Liver (tissue), 8 donors: ENCODE measurements at regions not wholly inside any gene's neighbourhood (a gene's known extent, or its start where the extent isn't known, plus 50 kb on each side); places are given as distances from the start of the nearest gene placed in this dataset.

Experiments used
- DNase-seq: peaks from one replicate; pipeline ENCODE4 v3.0.0-alpha.2; 2017; ENCODE audit warnings: low spot score
- H3K27ac ChIP-seq, 2 donors: one replicate each; pipeline ENCODE4 v1.7.0; 2013; ENCODE audit warnings: inconsistent platforms in 2 of 2, low read length in 2 of 2, control low read depth in 1 of 2, low read depth in 1 of 2, mild to moderate bottlenecking in 1 of 2
- H3K27me3 ChIP-seq, 4 donors: one replicate each; pipeline versions ENCODE4 v1.6.1 to v1.7.0; 2013; ENCODE audit warnings: low read length in 3 of 4, inconsistent platforms in 1 of 4, mild to moderate bottlenecking in 1 of 4, moderate library complexity in 1 of 4; ENCODE audit not compliant: control insufficient read depth in 4 of 4, insufficient read depth in 4 of 4
- H3K36me3 ChIP-seq, 4 donors: one replicate each; pipeline versions ENCODE4 v1.6.1 to v1.7.0; 2013; ENCODE audit warnings: low read length in 3 of 4, mild to moderate bottlenecking in 3 of 4, low read depth in 1 of 4, moderate library complexity in 1 of 4; ENCODE audit not compliant: control insufficient read depth in 4 of 4, insufficient read depth in 3 of 4
- H3K4me1 ChIP-seq, 4 donors: one replicate each; pipeline versions ENCODE4 v1.6.1 to v1.7.0; 2013; ENCODE audit warnings: low read length in 3 of 4, mild to moderate bottlenecking in 3 of 4, moderate library complexity in 1 of 4; ENCODE audit not compliant: control insufficient read depth in 4 of 4, insufficient read depth in 4 of 4
- H3K4me3 ChIP-seq, 3 donors: one replicate each; pipeline versions ENCODE4 v1.6.1 to v1.7.0; 2013; ENCODE audit warnings: low read length in 3 of 3, control low read depth in 1 of 3, low read depth in 1 of 3, mild to moderate bottlenecking in 1 of 3
- H3K9ac ChIP-seq, 2 donors: one replicate each; pipeline ENCODE4 v1.7.0; 2013; ENCODE audit warnings: low read length in 2 of 2, mild to moderate bottlenecking in 2 of 2, moderate library complexity in 2 of 2, control low read depth in 1 of 2, low read depth in 1 of 2
- H3K9me3 ChIP-seq, 4 donors: one replicate each; pipeline versions ENCODE4 v1.6.1 to v1.7.0; 2013; ENCODE audit warnings: low read length in 3 of 4; ENCODE audit not compliant: control insufficient read depth in 4 of 4
- ATF3 ChIP-seq: IDR thresholded peaks from 2 replicates; pipeline ENCODE4 v1.6.1; 2016; ENCODE audit warnings: antibody characterized with exemption
- CTCF ChIP-seq: fragments of 150-350 bp; IDR thresholded peaks from 2 replicates; pipeline ENCODE4 v1.5.1; 2017; ENCODE audit warnings: improper control_type of control experiment, low read depth, low read length; ENCODE audit not compliant: missing input control
- EGR1 ChIP-seq, 2 donors: IDR thresholded peaks; 2 replicates each; pipeline ENCODE4 v1.6.1; 2016 to 2018; ENCODE audit warnings: antibody characterized with exemption in 2 of 2, low read depth in 2 of 2
- FOXA1 ChIP-seq: IDR thresholded peaks from 2 replicates; pipeline ENCODE4 v1.6.1; 2016; ENCODE audit warnings: antibody characterized with exemption
- FOXA2 ChIP-seq: IDR thresholded peaks from 2 replicates; pipeline ENCODE4 v1.6.1; 2016; ENCODE audit warnings: antibody characterized with exemption
- GABPA ChIP-seq, 2 donors: IDR thresholded peaks in 1 of 2; conservative IDR thresholded peaks in 1 of 2; 2 replicates each; pipeline ENCODE4 v1.6.1; 2016; ENCODE audit warnings: antibody characterized with exemption in 2 of 2, mild to moderate bottlenecking in 1 of 2, moderate library complexity in 1 of 2
- HNF4A ChIP-seq, 2 donors: conservative IDR thresholded peaks; 2 replicates each; pipeline ENCODE4 v1.6.1; 2016; ENCODE audit warnings: antibody characterized with exemption in 2 of 2, mild to moderate bottlenecking in 2 of 2
- HNF4G ChIP-seq: IDR thresholded peaks from 2 replicates; pipeline ENCODE4 v1.6.1; 2016; ENCODE audit warnings: antibody characterized with exemption
- JUND ChIP-seq, 2 donors: IDR thresholded peaks; 2 replicates each; pipeline ENCODE4 v1.6.1; 2016; ENCODE audit warnings: antibody characterized with exemption in 2 of 2
- MAX ChIP-seq: IDR thresholded peaks from 2 replicates; pipeline ENCODE4 v1.6.1; 2016; ENCODE audit warnings: antibody characterized with exemption
- NR2F2 ChIP-seq: IDR thresholded peaks from 2 replicates; pipeline ENCODE4 v1.6.1; 2016; ENCODE audit warnings: antibody characterized with exemption
- RAD21 ChIP-seq, 2 donors: IDR thresholded peaks; 2 replicates each; pipeline ENCODE4 v1.6.1; 2016; ENCODE audit warnings: antibody characterized with exemption in 2 of 2, mild to moderate bottlenecking in 2 of 2
- REST ChIP-seq: IDR thresholded peaks from 2 replicates; pipeline ENCODE4 v1.6.1; 2016; ENCODE audit warnings: antibody characterized with exemption, mild to moderate bottlenecking
- RXRA ChIP-seq, 2 donors: IDR thresholded peaks; 2 replicates each; pipeline ENCODE4 v1.6.1; 2017 to 2018; ENCODE audit warnings: antibody characterized with exemption in 2 of 2, mild to moderate bottlenecking in 1 of 2
- SP1 ChIP-seq: IDR thresholded peaks from 2 replicates; pipeline ENCODE4 v1.6.1; 2018; ENCODE audit warnings: antibody characterized with exemption, mild to moderate bottlenecking
- TAF1 ChIP-seq: conservative IDR thresholded peaks from 2 replicates; pipeline ENCODE4 v1.6.1; 2016; ENCODE audit warnings: antibody characterized with exemption, mild to moderate bottlenecking
- YY1 ChIP-seq: IDR thresholded peaks from 2 replicates; pipeline ENCODE4 v1.6.1; 2016; ENCODE audit warnings: antibody characterized with exemption, mild to moderate bottlenecking
- ZBTB33 ChIP-seq: IDR thresholded peaks from 2 replicates; pipeline ENCODE4 v1.6.1; 2016; ENCODE audit warnings: antibody characterized with exemption
- WGBS: extraction: QIAGEN DNeasy Blood & Tissue Kit; methylation state at CpG from one replicate; pipeline ENCODE4 v1.1.7; 2013; 5-methylcytosine and 5-hydroxymethylcytosine counted together
- donor health status: healthy.
- donor health status: healthy.
- donor health status: healthy.
- donor health status: healthy.
- donor health status: healthy.

- WGBS: 74% methylated on average over 4 of the region's 4 CpGs
- Histone ChIP-seq H3K4me3 (no peak overlapping the region), H3K27ac (no peak overlapping the region), H3K9me3 (no peaks in the 10 kb centered on the region), H3K4me1 (peaks cover 2 to 6% (median 4%) of the 10 kb centered on the region in 4 donors), H3K27me3 (no peaks in the 10 kb centered on the region), H3K36me3 (no peaks in the 10 kb centered on the region), H3K9ac (no peak overlapping the region)
- no peak for DNase-seq
- TF ChIP-seq HNF4A (conservative IDR thresholded peaks at IDR 0.05): peak; percentile 18 to 21
- TF ChIP-seq FOXA2: no peak
Observed at GRCh38 chr5:93891491-93892480, 150.4 kb upstream of the POU5F2 start.

GRCh38 chr5:93890657-93891056, 149.3 kb upstream of the POU5F2 start:
- no peaks in the 10 kb centered on the region for H3K27me3 ChIP-seq
- no peaks in the 10 kb centered on the region for H3K36me3 ChIP-seq
- no peak overlapping the region for H3K27ac ChIP-seq
- no peak for DNase-seq
- H3K4me1 ChIP-seq: peaks cover 2 to 12% (median 6%) of the 10 kb centered on the region in 4 donors
- no peak overlapping the region for H3K4me3 ChIP-seq
- TF ChIP-seq NR2F2: no peak
- TF ChIP-seq SP1: no peak
- TF ChIP-seq EGR1 (IDR thresholded peaks at IDR 0.05; ENCODE audit: low read depth in 2 of 2): no peak
- no peak for TF ChIP-seq FOXA1
- TF ChIP-seq RAD21 (IDR thresholded peaks at IDR 0.05): no peak
- no peak for TF ChIP-seq ATF3
- no peak for TF ChIP-seq MAX
- no peak for TF ChIP-seq HNF4A (conservative IDR thresholded peaks at IDR 0.05)
- no peak for TF ChIP-seq REST
- no peak for TF ChIP-seq YY1
- no peak for TF ChIP-seq RXRA (IDR thresholded peaks at IDR 0.05)
- TF ChIP-seq TAF1: no peak
- no peak for TF ChIP-seq CTCF
- no peak for TF ChIP-seq JUND (IDR thresholded peaks at IDR 0.05)
- no peak for TF ChIP-seq FOXA2
- TF ChIP-seq GABPA (IDR thresholded peaks at IDR 0.05 in 1 of 2, conservative IDR thresholded peaks at IDR 0.05 in 1 of 2): no peak
- no peak for TF ChIP-seq HNF4G
- no peak for TF ChIP-seq ZBTB33
- no peak overlapping the region for H3K9ac ChIP-seq
- WGBS: 80% methylated on average over 4 of the region's 4 CpGs
- H3K9me3 ChIP-seq: no peaks in the 10 kb centered on the region
